NCI-H446 treated with DMSO at 0.1 percent for 48 hours (cell line): ENCODE measurements at regions not wholly inside any gene's neighbourhood (a gene's known extent, or its start where the extent isn't known, plus 50 kb on each side); places are given as distances from the start of the nearest gene placed in this dataset.
A peak's percentile ranks its signal among the peaks of the same experiment; 100 is the strongest.
"Not testable (repeated sequence)": the region's sequence is repeated elsewhere in the genome, so short reads cannot be mapped to it uniquely, and the experiment has no call there.

Experiments used
- DNase-seq: peaks from one replicate; lab custom pipeline; 2025; lab: John Stamatoyannopoulos, UW

DNA sequence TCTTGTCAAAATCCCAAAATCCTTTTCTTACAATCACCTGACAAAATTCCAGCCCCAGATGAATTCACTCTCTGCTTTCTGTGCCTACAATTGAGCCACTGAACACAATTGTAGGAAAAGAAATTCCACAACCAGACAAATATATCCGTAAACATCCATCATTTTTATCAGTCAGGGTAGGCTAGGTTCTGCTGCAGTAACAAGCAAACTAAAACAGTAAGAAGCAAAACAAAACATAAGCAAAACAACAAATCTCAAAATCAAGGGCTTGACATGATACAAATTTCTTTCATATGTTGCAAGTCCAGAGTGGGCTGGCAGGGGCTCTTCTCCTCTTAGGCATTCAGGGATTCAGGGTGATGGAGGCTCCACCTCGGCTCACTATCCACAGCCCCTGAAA is 114.2 kb upstream of the MAN2A1 start:
- no peak for DNase-seq

DNA sequence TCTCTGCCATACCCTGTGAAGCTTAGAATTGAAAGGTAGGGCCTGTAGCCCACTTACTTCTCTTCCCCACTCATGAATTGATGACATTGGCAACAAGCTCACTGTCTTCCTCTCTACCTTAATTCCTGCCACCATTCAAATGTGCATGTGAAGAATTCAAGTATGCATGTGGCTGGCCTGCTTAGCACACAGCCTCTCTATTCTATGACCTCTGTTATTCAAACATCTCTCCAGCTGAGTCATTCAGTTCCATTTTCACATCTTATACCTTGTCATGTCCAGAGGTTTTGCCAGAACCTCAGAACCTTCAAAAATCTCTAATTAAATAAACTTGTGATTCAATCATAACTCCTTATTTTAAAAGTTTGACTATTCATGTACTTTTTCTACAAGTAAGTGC is 114.7 kb upstream of the MAN2A1 start:
- DNase-seq, result no peak

DNA sequence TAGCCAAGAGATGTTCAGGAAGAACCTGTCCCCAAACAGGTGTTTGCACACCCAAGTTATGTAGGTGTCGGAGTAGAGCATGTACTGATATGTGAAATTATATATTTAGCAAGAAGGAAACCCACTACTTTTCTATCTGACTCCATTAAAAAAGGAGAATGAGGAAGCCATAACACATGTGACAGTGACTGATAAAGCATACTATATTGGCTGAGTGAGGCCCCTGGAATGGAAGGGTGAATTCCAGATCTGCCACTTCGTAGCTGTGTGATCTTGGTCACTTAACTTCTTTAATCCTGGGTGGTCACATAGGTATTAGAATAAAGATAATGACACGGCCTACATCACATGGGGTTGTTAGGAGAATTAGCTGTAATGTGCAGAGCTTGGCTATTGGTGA is 116.0 kb upstream of the MAN2A1 start:
- no peak for DNase-seq

DNA sequence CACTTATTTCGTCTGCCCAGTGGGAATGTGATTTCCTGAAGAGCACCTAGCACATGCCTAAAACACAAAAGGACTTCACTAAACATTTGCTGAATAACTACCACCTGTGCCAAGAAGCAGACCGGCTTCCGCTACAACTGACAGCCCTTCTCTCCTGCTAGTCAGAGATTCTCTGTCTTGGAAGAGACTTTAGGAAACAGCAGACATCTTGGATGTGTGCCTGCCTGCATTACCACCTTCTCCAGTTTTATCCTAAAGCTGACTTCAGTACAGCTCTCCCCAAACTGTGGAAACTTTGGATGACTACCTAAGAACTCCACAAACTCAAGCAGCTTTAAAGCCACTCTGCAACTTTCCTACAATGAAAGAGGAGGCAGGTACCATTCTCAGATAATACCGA is 116.5 kb upstream of the MAN2A1 start:
- no peak for DNase-seq

DNA sequence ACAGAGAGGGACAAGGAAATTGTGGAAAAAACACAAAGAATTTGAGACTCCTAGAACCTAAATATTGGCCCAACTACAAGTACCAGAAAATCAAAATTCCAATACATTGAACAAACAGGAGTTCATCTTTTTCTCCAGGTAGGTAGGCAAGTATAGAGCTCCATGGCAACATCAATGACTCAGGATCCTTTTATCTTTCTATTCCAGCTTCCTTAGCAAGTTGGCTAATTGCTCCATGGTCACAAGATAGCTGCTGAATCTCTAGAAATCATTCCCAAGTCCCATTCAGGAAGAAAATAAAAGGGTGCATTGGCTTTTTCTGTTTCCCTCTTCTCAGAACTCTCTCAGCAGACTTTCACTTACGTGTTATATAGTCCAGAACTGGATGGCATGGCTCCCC is 117.9 kb upstream of the MAN2A1 start:
- no peak for DNase-seq

DNA sequence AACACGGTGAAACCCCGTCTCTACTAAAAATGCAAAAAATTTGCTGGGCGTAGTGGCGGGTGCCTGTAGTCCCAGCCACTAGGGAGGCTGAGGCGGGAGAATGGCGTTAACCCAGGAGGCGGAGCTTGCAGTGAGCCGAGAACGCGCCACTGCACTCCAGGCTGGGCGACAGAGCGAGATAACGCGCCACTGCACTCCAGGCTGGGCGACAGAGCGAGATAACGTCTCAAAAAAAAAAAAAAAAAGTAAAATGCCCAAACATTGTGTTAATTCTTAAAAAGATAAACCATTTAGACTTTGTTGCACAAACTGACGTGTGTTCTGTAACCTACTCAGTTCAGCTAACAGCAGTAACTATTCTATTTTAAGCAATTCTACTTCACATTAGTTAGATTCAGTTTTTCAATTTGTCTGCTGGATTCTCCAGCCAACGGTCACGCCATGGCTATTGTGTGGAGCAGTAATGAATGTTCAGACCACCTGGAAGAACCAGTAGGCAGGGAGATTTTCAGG is 119.3 kb upstream of the MAN2A1 start:
- no peak for DNase-seq

DNA sequence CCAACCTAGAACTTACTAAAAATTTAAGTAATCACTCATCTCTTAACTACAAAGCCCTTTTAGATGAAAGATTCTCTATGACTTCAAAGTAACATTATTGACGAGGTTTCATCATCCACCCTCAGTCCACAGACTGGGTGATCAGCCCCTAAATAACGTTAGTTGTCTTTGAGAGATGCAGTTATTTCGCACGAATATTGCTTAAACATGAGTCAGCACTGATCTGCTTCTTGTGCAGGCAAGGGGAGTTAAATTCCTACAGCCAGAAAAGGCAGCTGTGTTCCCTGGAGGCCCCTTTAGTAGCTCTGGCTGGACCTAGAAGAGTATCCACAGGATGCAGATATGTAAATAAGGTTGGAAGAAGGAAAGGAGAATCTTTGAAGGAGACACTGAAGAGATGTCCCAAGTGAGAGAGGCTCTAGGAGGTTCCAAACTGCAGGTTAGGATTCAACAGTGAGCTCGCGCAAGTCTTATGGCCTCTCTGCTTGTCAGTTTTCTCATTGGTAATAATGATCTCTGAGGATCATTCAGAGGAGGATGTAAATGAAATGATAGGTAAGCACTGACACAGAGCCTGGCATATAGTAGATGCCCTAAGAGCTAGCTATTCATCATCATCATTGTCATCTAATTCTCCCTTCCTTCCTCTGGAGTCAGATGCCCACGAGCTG is 122.2 kb upstream of the MAN2A1 start:
- no peak for DNase-seq

DNA sequence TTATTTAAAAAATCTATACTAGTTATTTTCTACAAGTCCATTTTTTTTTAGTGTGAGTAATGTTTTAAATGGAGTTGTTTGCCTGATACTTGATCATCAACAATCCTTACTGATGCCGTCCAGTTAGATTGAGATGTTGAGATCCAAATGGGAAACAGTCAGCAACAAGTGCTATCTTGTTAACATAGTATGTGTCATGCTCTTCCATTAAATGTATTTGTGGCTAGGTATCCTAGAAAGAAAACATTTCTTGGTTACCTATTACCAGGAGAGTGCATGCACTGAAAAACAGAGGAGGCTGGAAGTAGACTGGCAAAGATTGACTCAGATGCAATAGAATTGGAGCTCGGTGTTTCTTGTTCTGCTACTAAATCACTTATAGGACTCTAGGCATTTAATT is 123.4 kb upstream of the MAN2A1 start:
- no peak for DNase-seq

DNA sequence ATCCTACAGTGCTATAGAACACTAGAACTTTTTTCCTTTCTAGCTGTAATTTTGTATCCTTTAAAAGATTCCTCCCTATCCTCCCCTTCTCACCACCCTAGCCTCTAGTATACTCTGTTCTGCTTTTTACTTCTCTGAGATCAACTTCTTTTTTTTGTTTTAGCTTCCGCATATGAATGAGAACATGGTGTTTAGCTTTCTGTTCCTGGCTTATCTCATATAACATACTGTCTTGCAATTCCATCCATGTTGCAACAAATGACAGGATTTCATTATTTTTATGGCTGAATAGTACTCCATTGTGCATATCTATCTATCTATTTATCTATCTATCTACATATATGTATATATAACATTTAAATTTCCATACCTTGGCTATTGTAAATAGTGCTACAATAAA is 126.0 kb upstream of the MAN2A1 start:
- no peak for DNase-seq

DNA sequence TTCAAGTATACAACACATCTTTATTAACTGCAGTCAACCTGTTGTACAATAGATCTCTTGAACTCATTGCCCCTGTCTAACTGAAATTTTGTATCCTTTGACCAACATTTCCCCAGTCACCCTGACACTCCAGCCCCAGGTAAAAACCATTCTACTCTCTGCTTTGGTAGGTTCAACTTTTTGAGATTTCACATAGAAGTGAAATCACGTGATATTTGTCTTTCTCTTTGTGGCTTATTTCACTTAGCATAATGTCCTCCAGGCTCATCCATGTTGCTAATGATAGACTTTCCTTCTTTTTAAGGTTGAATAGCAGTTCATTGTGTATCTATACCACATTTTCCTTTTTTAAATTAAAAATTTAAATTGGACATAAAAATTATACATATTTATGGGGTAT is 126.5 kb upstream of the MAN2A1 start:
- no peak for DNase-seq

DNA sequence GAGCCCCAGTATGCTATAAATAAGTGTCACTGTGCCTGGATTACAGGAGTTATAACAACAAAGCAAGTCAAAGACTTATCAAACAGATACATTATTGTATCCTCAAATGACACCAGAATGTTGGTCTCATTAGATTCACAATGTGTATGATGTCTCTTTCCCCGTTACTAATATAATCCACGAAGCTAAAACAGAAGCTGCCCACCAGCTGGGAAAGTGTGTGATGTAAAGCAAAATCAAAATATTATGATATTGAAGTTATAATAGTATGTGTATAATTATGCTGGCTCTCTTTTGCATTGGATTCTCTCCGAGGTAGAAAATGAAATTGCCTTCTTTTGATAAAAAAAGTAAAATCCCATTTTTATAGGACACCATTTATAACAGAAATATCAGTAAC is 127.3 kb upstream of the MAN2A1 start:
- no peak for DNase-seq

DNA sequence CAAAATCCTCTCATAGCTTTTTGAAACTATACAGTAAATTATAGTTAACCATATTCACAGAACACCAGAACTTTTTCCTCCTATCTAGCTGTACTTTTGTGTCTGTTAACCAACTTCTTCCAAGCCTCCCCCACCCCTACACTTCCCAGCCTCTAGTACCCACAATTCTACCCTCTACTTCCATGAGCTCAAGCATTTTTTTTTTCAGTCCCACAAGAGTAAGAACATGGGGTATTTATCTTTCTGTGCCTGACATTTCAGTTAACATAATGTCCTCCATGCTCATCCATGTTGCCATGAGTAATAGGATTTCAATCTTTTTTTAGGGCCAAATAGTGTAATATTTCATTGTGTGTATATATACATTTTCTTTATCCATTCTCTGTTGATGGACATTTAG is 128.3 kb upstream of the MAN2A1 start:
- no peak for DNase-seq

DNA sequence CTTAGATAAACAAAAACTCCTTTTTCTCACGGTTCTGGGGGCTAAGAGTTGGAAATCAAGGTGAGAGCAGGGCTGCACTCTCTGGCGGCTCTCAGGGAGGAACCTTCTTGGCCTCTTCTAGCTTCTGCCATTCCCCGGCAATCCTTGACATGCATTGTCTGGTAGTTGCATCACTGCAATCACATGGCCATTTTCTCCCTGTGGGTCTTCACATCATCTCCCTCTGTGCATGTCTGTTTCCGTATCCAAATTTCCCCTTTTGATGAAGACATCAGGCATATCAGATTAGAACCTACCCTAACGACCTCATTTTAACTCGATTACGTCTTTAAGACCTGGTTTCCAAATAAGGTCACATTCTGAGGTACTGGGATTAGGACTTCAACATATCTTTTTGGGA is 129.2 kb upstream of the MAN2A1 start:
- no peak for DNase-seq

DNA sequence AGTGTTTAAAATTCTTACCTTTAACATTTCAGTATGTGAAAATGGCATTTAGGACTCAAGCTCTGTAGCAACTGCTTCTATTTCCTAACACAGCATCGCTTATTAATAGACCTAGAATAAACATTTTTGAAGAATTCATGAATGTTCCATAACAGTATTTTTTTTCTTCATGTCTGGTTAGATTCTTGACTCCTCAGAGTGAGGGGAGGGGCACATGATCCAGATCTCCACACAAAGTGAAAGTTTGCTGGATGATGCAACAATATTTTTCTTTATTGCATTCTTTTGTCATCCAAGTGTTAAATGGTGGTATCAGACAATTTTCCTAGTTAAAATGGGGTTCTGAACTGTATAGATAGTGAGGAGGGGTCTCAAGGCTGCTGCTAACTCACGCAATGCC is 130.8 kb upstream of the MAN2A1 start:
- DNase-seq, result no peak

DNA sequence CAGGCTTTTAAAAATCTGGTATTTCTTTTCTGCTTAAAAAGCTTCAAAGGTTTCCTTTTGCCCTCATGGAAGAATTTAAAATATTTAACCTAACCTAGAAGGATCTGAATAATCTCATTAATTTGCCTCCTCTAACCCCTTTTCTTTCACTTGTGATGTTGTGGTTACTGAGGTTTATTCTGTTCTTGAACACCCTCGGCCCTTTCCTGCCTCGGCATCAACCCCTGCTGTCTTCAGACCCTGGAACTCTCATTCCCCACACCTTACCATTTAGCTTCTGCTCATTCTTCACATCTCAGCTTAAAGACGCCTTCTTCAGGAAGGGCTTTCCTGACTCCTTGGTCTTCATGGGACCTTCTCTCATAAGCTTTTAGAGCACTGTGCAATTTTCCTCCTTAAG is 131.4 kb upstream of the MAN2A1 start:
- no peak for DNase-seq

DNA sequence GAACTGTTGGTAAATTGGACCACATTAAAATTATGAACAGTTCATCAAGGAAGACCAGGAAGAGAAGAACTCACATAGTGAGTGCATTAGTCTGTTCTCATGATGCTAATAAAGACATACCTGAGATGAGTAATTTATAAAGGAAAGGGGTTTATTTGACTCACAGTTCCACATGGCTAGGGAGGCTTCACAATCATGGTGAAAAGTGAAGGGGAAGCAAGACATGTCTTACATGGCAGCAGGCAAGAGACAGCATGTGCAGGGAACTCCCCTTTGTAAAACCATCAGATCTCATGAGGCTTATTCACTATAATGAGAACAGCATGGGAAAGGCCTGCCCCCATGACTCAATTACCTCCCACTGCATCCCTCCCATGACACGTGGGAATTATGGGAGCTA is 135.9 kb upstream of the MAN2A1 start:
- no peak for DNase-seq

DNA sequence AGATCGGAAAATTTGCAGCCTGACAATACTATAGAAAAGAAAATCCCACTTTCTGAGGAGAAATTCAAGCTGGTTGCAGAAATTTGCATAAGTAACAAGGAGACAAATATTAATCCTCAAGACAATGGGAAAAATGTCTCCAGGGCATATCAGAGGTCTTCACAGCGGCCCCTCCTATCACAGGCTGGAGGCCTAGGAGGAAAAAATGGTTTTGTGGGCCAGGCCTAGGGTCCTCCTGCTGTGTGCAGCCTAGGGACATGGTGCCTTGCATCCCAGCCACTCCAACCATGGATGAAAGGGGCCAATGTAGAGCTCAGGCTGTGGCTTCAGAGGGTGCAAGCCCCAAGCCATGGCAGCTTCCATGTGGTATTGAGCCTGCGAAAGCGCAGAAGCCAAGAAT is 138.5 kb upstream of the MAN2A1 start:
- not testable (repeated sequence) for DNase-seq

DNA sequence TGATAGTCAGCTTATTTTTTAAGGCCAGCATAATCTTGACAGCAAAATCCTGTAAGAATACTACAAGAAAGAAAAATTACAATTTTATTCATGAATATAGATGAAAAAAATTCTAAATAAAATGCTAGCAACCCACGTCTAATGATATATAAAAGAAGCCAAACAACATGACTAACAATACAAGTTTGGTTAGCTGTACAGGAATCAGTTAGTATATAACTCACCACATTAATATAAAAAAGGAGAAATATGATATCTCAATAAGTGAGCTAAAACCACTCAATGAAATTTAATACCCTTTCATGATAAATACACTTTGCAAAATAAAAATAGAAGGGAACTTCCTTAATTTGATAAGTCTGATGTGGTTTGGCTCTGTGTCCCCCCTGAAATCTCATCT is 139.7 kb upstream of the MAN2A1 start:
- DNase-seq, result no peak

DNA sequence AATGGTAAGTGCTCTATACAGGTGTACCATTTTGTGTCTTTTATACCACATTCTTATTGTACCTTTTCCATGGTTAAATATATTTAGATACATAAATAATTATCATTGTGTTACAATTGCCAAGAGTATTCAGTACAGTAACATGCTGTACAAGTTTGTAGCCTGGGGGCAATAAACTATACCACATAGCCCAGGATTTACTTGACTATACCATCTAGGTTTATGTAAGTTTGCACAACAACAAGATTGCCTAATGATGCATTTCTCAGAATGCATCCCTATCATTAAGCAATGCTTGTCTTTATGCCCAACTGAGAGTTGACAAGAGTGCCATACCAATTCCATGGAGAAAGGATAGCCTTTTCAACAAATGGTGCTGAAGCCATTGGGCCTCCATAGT is 136.7 kb upstream of the PJA2 start:
- no peak for DNase-seq

DNA sequence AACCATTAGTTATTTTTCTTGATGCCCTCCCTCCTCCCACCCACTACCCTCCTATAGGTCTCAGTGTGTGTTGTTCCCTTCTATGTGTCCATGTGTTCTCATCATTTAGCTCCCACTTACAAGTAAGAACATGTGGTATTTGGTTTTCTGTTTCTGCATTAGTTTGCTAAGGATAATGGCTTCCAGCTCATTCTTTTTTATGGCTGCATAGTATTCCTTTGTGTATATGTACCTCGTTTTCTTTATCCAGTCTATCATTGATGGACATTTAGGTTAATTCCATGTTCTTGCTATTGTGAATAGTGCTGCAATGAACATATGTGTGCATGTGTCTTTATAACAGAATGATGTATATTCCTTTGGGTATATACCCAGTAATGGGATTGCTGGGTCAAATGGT is 135.1 kb upstream of the PJA2 start:
- DNase-seq, result not testable (repeated sequence)

DNA sequence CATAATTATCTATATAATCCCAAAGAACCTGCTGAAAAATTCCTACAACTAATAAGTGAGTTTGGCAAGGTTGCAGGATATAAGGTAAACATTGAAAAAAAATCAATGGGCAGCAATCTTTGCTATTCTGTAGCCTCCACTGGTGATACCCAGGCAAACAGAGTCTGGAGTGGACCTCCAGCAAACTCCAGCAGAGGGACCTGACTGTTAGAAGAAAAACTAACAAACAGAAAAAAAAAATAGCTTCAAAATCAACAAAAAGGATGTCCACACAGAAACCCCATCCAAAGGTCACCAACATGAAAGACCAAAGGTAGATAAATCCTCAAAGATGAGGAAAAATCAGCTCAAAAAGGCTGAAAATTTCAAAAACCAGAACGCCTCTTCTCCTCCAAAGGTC is 128.9 kb upstream of the PJA2 start:
- DNase-seq, result not testable (repeated sequence)

DNA sequence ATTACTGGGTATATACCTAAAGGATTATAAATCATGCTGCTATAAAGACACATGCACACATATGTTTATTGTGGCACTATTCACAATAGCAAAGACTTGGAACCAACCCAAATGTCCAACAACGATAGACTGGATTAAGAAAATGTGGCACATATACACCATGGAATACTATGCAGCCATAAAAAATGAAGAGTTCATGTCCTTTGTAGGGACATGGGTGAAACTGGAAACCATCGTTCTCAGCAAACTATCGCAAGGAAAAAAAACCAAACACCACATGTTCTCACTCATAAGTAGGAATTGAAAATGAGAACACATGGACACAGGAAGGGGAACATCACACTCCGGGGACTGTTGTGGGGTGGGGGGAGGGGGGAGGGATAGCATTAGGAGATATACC is 125.3 kb upstream of the PJA2 start:
- DNase-seq, result not testable (repeated sequence)

DNA sequence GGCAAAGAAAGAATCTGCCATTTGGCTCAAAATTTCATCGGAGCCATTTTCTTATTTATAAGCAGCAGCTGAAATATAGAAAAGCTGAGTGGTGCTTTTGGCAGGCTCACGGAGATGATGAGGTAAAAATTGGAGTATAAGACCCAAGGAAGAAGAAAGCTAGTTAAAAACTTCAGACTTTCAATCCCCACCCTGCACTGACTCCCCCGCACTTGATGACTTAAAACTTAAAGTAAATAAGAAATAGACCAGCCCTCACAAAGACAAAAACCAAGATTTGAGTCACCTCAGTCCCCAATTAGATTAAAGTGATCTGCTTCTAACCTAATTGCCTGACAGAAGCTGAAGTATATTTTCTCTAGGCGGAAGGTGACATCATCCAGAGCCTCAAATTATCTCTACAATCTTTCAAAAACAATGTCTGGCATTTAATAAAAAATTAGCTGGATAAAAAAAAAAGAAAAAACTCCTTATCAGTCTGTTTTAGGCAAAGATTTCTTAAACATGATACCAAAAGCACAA is 124.0 kb upstream of the PJA2 start:
- DNase-seq, result peak; percentile 8

DNA sequence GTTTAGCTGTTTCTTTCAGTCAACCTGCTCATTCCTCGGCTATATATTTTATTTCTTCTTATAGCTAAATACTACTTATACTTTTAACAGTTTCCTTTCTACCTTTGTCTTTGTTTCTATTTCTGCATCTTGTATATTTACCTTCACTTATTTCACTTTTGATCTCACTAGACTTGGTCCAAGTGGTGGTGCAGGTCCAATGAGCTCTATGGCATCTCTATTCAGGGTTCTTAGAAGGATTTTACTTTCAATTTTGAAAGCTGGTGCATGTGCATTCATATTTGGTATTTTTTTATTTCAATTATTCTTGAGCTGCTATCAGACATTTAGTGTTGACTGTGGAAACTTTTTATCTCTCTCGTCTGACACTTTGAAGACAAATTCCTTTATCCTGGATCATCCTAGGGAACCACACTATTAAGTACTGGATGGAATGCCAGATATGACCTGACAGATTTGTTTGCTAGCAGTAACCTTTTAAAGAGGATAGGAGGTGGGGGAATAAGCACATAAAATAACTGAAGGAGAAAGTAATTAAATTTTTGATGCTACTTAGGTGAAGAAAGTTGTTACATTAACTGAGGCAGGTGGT is 123.1 kb upstream of the PJA2 start:
- DNase-seq, result no peak
